A549 (cell line): ENCODE measurements at regions not wholly inside any gene's neighbourhood (a gene's known extent, or its start where the extent isn't known, plus 50 kb on each side); places are given as distances from the start of the nearest gene placed in this dataset.

Experiments used
- ATAC-seq, 2 experiments: fragments of 200-7000 bp in 1 of 2; fragments of >200 bp in 1 of 2; cut with Nextera tagmentation in 1 of 2; cut with Tn5 transposase in 1 of 2; 3 replicates each; pipeline versions ENCODE4 v1.8.0 to v1.9.1; 2018 to 2020; ENCODE audit warnings: mild to moderate bottlenecking in 1 of 2, moderate library complexity in 1 of 2
- CTCF ChIA-PET: fragments of 300-600 bp; sonication (Branson Sonifier 250); formaldehyde crosslinking; extraction: SDS; loops from one replicate; lab custom pipeline; 2021; ENCODE audit warnings: antibody characterized with exemption, inconsistent platforms; lab: Yijun Ruan, JAX
- POLR2A ChIA-PET: fragments of 350-600 bp; formaldehyde crosslinking; extraction: SDS; loops from one replicate; lab custom pipeline; 2021; ENCODE audit warnings: antibody characterized with exemption, inconsistent platforms; lab: Yijun Ruan, JAX
- DNase-seq, 2 experiments: peaks; one replicate each; pipeline versions ENCODE4 v3.0.0 to v3.0.0-alpha.2; 2011 to 2016; ENCODE audit warnings: low read depth in 1 of 2, low spot score in 1 of 2
- FAIRE-seq: peaks from 2 replicates; lab custom pipeline; 2011; peaks lifted over from hg19 to GRCh38; lab: Jason Lieb, UNC
- H3K27ac ChIP-seq, 2 experiments: fragments of >200 bp; sonication (Bioruptor Twin); formaldehyde crosslinking; 3 replicates each; pipeline ENCODE4 v1.5.1; 2016 to 2017
- H3K4me1 ChIP-seq: fragments of >200 bp; sonication (Bioruptor Twin); formaldehyde crosslinking; 3 replicates; pipeline ENCODE4 v1.6.1; 2016
- H3K4me2 ChIP-seq: fragments of >200 bp; sonication (Bioruptor Twin); formaldehyde crosslinking; 3 replicates; pipeline ENCODE4 v1.6.1; 2016
- H3K4me3 ChIP-seq: fragments of >200 bp; sonication (Bioruptor Twin); formaldehyde crosslinking; 3 replicates; pipeline ENCODE4 v1.5.1; 2016
- H3K9me3 ChIP-seq: fragments of >200 bp; sonication (Bioruptor Twin); formaldehyde crosslinking; 3 replicates; pipeline ENCODE4 v1.6.1; 2016
- ATOH8 ChIP-seq: fragments of 250-450 bp; sonication (Bioruptor Pico); IDR thresholded peaks from 2 replicates; pipeline ENCODE4 v1.5.0; 2020; ENCODE audit warnings: low read depth, mild to moderate bottlenecking, moderate library complexity
- BCL3 ChIP-seq: fragments of >200 bp; sonication (Bioruptor Twin); formaldehyde crosslinking; IDR thresholded peaks from 3 replicates; pipeline ENCODE4 v1.6.1; 2016
- BHLHE40 ChIP-seq: IDR thresholded peaks from 2 replicates; pipeline ENCODE4 v1.6.1; 2012; ENCODE audit warnings: low read depth, low read length, inconsistent platforms
- EHMT2 ChIP-seq: fragments of 200-600 bp; sonication (generic); IDR thresholded peaks from 2 replicates; pipeline ENCODE4 v1.6.1; 2016; ENCODE audit warnings: antibody characterized with exemption, low read depth, mild to moderate bottlenecking, moderate library complexity
- EP300 ChIP-seq, 2 experiments: fragments of >200 bp; sonication (Bioruptor Twin); formaldehyde crosslinking; IDR thresholded peaks; 2 replicates in 1 of 2; 3 replicates in 1 of 2; pipeline ENCODE4 v1.6.1; 2016 to 2017
- FOSL2 ChIP-seq, 2 experiments: fragments of 450-650 bp in 1 of 2; fragments of >200 bp in 1 of 2; sonication (Bioruptor Twin) in 1 of 2; formaldehyde crosslinking; IDR thresholded peaks; 2 replicates each; pipeline versions ENCODE4 v1.5.0 to v1.6.1; 2016 to 2020; ENCODE audit warnings: mild to moderate bottlenecking in 1 of 2, moderate library complexity in 1 of 2
- GATA3 ChIP-seq: IDR thresholded peaks from 2 replicates; pipeline ENCODE4 v1.6.1; 2012; ENCODE audit warnings: borderline replicate concordance
- HES2 ChIP-seq: fragments of >200 bp; sonication (Bioruptor Twin); formaldehyde crosslinking; IDR thresholded peaks from 2 replicates; pipeline ENCODE4 v1.6.1; 2016
- HOXA7 ChIP-seq: fragments of 250-450 bp; sonication (Bioruptor Pico); IDR thresholded peaks from 2 replicates; pipeline ENCODE4 v1.5.0; 2020; ENCODE audit warnings: mild to moderate bottlenecking, moderate library complexity
- HOXB13 ChIP-seq: fragments of 250-450 bp; sonication (Bioruptor Pico); IDR thresholded peaks from 2 replicates; pipeline ENCODE4 v1.5.0; 2020; ENCODE audit warnings: low read depth, mild to moderate bottlenecking, moderate library complexity
- JUNB ChIP-seq: fragments of >200 bp; sonication (Bioruptor Twin); formaldehyde crosslinking; IDR thresholded peaks from 2 replicates; pipeline ENCODE4 v1.6.1; 2016
- KDM1A ChIP-seq: fragments of 200-600 bp; sonication (generic); IDR thresholded peaks from 2 replicates; pipeline ENCODE4 v1.6.1; 2016; ENCODE audit warnings: low read depth, mild to moderate bottlenecking
- MAZ ChIP-seq: fragments of 150-350 bp; IDR thresholded peaks from 2 replicates; pipeline ENCODE4 v1.6.1; 2014; ENCODE audit warnings: antibody characterized with exemption, low read depth, low read length, borderline replicate concordance
- NPAS2 ChIP-seq: fragments of 250-450 bp; sonication (Bioruptor Pico); IDR thresholded peaks from 2 replicates; pipeline ENCODE4 v1.8.0; 2022; ENCODE audit warnings: mild to moderate bottlenecking, moderate library complexity, borderline replicate concordance
- NR3C1 ChIP-seq: fragments of >200 bp; sonication (Bioruptor Twin); formaldehyde crosslinking; IDR thresholded peaks from 3 replicates; pipeline ENCODE4 v1.6.1; 2017
- PHF8 ChIP-seq: fragments of 200-600 bp; sonication (generic); IDR thresholded peaks from 2 replicates; pipeline ENCODE4 v1.6.1; 2016; ENCODE audit warnings: low read depth, mild to moderate bottlenecking, antibody characterized with exemption, moderate library complexity, borderline replicate concordance
- RAD21 ChIP-seq, 2 experiments: fragments of >200 bp in 1 of 2; sonication (Bioruptor Twin) in 1 of 2; formaldehyde crosslinking in 1 of 2; IDR thresholded peaks in 1 of 2; conservative IDR thresholded peaks in 1 of 2; 2 replicates in 1 of 2; 3 replicates in 1 of 2; pipeline ENCODE4 v1.6.1; 2012 to 2018; ENCODE audit warnings: inconsistent platforms in 1 of 2
- RCOR1 ChIP-seq: fragments of 150-350 bp; IDR thresholded peaks from 2 replicates; pipeline ENCODE4 v1.6.1; 2014; ENCODE audit warnings: antibody characterized with exemption, low read length, low read depth
- RNF2 ChIP-seq: fragments of 200-600 bp; sonication (generic); IDR thresholded peaks from 2 replicates; pipeline ENCODE4 v1.6.1; 2016; ENCODE audit warnings: low read depth, mild to moderate bottlenecking, antibody characterized with exemption, moderate library complexity, borderline replicate concordance
- SMC3 ChIP-seq: fragments of >200 bp; sonication (Bioruptor Twin); formaldehyde crosslinking; IDR thresholded peaks from 3 replicates; pipeline ENCODE4 v1.6.1; 2018; ENCODE audit warnings: inconsistent platforms
- SREBF2 ChIP-seq: fragments of 450-650 bp; IDR thresholded peaks from 2 replicates; pipeline ENCODE4 v1.6.1; 2014; ENCODE audit warnings: mild to moderate bottlenecking, moderate library complexity
- TFCP2L1 ChIP-seq: fragments of 250-450 bp; sonication (Bioruptor Pico); IDR thresholded peaks from 2 replicates; pipeline ENCODE4 v1.5.0; 2021; ENCODE audit warnings: mild to moderate bottlenecking
- ZC3H11A ChIP-seq: fragments of 450-650 bp; IDR thresholded peaks from 2 replicates; pipeline ENCODE4 v1.6.1; 2014; ENCODE audit warnings: antibody characterized with exemption, mild to moderate bottlenecking
- ZNF302 ChIP-seq: fragments of 250-450 bp; sonication (Bioruptor Pico); IDR thresholded peaks from 2 replicates; pipeline ENCODE4 v1.9.0; 2021; ENCODE audit warnings: inconsistent platforms, mild to moderate bottlenecking, moderate library complexity
- WGBS: methylation state at CpG from one replicate; pipeline ENCODE4 v1.1.6; 2017; ENCODE audit errors: missing lambda C conversion rate; 5-methylcytosine and 5-hydroxymethylcytosine counted together
- TF ChIP-seq, protein P1 (sequence below): IDR thresholded peaks from 2 replicates; pipeline ENCODE4 v1.6.1; 2012; ENCODE audit warnings: low read depth, borderline replicate concordance
- TF ChIP-seq, protein P2 (sequence below): IDR thresholded peaks from 2 replicates; pipeline ENCODE4 v1.6.1; 2012

- DNase-seq (no peak), ATAC-seq (no peak), FAIRE-seq (no peak)
- TF ChIP-seq KDM1A: no peak
- TF ChIP-seq ZNF302 (CRISPR knock-in tag): no peak
- TF ChIP-seq FOSL2 (IDR thresholded peaks at IDR 0.05): no peak
- TF ChIP-seq FOSL2 (CRISPR knock-in tag; IDR thresholded peaks at IDR 0.05): no peak
- TF ChIP-seq RCOR1: no peak
- no peak for TF ChIP-seq HES2
- Histone ChIP-seq H3K4me3 (no peak overlapping the region), H3K4me1 (no peaks in the 10 kb centered on the region), H3K4me2 (no peak overlapping the region), H3K27ac (no peak overlapping the region), H3K9me3 (no peaks in the 10 kb centered on the region)
- CTCF ChIA-PET: interaction anchor here (1.4 to 2.2 kb wide), 2 partner anchors 21 to 270 kb away, joined by 3 to 11 read pairs; no protein-coding TSS in a partner anchor
- 39% methylated on average over 9 of the region's 9 CpGs for WGBS
- POLR2A ChIA-PET: no interaction called here
Measured at GRCh38 chr4:114389070-114389685, 209.4 kb upstream of the UGT8 start.

DNA sequence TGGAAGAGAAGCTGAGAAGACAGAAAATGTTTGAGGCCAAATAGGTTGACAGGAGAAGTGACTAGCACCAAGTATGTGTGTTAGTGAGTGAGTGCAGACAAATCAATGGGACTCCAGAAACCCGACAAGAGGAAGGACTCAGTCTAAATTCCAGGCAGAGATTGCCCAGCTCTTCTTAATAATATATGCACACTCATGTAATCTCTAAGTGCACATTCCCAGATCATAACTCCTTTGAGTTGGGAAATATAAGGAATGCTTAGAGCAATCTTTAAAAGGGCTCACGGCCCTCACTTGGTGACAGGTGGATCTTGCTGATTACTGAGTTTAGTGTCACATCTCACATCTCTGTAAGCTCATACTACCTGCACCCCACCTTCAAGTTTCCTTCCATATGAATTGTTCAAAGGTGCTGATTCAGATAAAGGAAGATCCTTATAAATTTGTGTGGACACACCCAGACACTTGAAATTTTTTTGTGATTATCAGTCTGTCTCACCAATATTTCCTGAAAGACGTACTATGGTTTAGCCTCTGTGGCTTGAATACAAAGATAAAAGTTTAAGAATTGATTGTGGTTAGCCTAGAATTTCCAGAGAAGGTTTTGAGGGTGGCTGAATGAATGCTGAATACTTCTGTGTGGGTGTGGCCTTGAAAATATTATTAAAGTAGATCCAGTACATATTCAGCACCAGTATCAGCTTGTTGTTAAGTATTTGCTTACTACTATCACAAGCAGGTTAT lies 205.1 kb upstream of the UGT8 start:
- POLR2A ChIA-PET: no interaction called here
- 10% methylated on average over 3 of the region's 3 CpGs for WGBS
- no peaks in the 10 kb centered on the region for H3K9me3 ChIP-seq
- H3K4me2 ChIP-seq: no peak overlapping the region
- TF ChIP-seq GATA3 (no peak), TFCP2L1 (CRISPR knock-in tag) (no peak), EP300 (IDR thresholded peaks at IDR 0.05) (no peak), BHLHE40 (no peak), HES2 (no peak), ATOH8 (no peak), JUNB (no peak), KDM1A (no peak), ZC3H11A (no peak), EHMT2 (no peak)
- TF ChIP-seq, protein P1, sequence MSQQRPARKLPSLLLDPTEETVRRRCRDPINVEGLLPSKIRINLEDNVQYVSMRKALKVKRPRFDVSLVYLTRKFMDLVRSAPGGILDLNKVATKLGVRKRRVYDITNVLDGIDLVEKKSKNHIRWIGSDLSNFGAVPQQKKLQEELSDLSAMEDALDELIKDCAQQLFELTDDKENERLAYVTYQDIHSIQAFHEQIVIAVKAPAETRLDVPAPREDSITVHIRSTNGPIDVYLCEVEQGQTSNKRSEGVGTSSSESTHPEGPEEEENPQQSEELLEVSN: no peak
- DNase-seq (no peak), ATAC-seq (no peak), FAIRE-seq (no peak)
- CTCF ChIA-PET: no interaction called here
- H3K4me1 ChIP-seq: no peaks in the 10 kb centered on the region
- no peak overlapping the region for H3K27ac ChIP-seq
- no peak overlapping the region for H3K4me3 ChIP-seq

DNA sequence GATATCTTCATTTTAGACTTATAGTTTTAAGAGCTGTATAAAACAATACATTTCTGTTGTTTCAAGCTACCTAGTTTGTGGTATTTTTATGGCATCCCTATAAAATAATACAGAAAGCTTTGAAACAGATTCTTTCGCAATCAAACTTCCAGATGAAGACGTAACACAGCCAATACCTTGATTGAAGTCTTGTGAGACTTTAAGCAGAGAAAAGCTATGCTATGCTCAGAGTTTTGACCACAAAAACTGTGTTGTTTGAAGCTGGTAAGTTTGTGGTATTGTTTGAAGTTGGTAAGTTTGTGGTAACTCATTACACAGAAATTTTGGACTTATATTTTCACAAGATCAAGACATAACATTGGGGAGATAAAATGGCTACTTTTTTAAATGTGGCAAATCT lies 201.8 kb upstream of the UGT8 start:
- CTCF ChIA-PET: interaction anchor here (1.2 kb wide), 1 partner anchor 1002 kb away, joined by 3 read pairs; no protein-coding TSS in a partner anchor
- FAIRE-seq (no peak), DNase-seq (no peak)
- no peak for TF ChIP-seq BCL3
- no peak for TF ChIP-seq NR3C1
- TF ChIP-seq SMC3: no peak
- TF ChIP-seq PHF8: no peak
- no peak for TF ChIP-seq RNF2
- TF ChIP-seq NPAS2 (CRISPR knock-in tag): no peak
- TF ChIP-seq RAD21 (conservative IDR thresholded peaks at IDR 0.05 in 1 of 2, IDR thresholded peaks at IDR 0.05 in 1 of 2): no peak
- TF ChIP-seq EP300 (IDR thresholded peaks at IDR 0.05): no peak
- no peak for TF ChIP-seq BHLHE40
- no peak for TF ChIP-seq ATOH8
- TF ChIP-seq, protein P2, sequence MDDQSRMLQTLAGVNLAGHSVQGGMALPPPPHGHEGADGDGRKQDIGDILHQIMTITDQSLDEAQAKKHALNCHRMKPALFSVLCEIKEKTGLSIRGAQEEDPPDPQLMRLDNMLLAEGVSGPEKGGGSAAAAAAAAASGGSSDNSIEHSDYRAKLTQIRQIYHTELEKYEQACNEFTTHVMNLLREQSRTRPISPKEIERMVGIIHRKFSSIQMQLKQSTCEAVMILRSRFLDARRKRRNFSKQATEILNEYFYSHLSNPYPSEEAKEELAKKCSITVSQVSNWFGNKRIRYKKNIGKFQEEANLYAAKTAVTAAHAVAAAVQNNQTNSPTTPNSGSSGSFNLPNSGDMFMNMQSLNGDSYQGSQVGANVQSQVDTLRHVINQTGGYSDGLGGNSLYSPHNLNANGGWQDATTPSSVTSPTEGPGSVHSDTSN: no peak
- TF ChIP-seq JUNB: no peak
- no peak for TF ChIP-seq SREBF2
- no peak for TF ChIP-seq HOXB13
- no peak for TF ChIP-seq HOXA7
- TF ChIP-seq HES2: no peak
- no peak for TF ChIP-seq MAZ

More for the DNA sequence above, 201.8 kb upstream of the UGT8 start:
- H3K4me3 ChIP-seq: no peak overlapping the region
- no peak overlapping the region for H3K4me2 ChIP-seq
- ATAC-seq: no peak
- H3K27ac ChIP-seq: no peak overlapping the region
- 27% methylated on average over 2 of the region's 2 CpGs for whole genome bisulfite sequencing
- POLR2A ChIA-PET: no interaction called here
- H3K9me3 ChIP-seq: no peaks in the 10 kb centered on the region
- no peaks in the 10 kb centered on the region for H3K4me1 ChIP-seq
